Tibial artery (tissue), 4 donors: ENCODE measurements at regions not wholly inside any gene's neighbourhood (a gene's known extent, or its start where the extent isn't known, plus 50 kb on each side); places are given as distances from the start of the nearest gene placed in this dataset.

ENCODE experiments used
- DNase-seq, 2 donors: peaks; one replicate each; pipeline ENCODE4 v3.0.0-alpha.2; 2019
- H3K27ac ChIP-seq, 2 donors: fragments of 200-600 bp; sonication (generic) in 1 of 2; 1 replicate in 1 of 2; 2 replicates in 1 of 2; pipeline ENCODE4 v1.5.1; 2018 to 2019; ENCODE audit warnings: mild to moderate bottlenecking in 1 of 2
- H3K27me3 ChIP-seq, 2 donors: fragments of 200-600 bp; sonication (generic) in 1 of 2; one replicate each; pipeline versions ENCODE4 v1.5.1 to v1.6.0; 2016 to 2019
- H3K36me3 ChIP-seq, 3 donors: fragments of 200-600 bp; sonication (generic) in 2 of 3; one replicate each; pipeline ENCODE4 v1.5.1; 2016 to 2019; ENCODE audit warnings: mild to moderate bottlenecking in 2 of 3
- H3K4me1 ChIP-seq, 4 donors: fragments of 200-600 bp; sonication (generic) in 2 of 4; 1 replicate in 3 of 4; 2 replicates in 1 of 4; pipeline ENCODE4 v1.5.1; 2016 to 2019
- H3K4me3 ChIP-seq, 2 donors: fragments of 200-600 bp; sonication (generic) in 1 of 2; 1 replicate in 1 of 2; 2 replicates in 1 of 2; pipeline ENCODE4 v1.5.1; 2018 to 2019; ENCODE audit warnings: mild to moderate bottlenecking in 2 of 2
- H3K9me3 ChIP-seq, 3 donors: fragments of 200-600 bp; sonication (generic) in 1 of 3; one replicate each; pipeline ENCODE4 v1.5.1; 2016 to 2019
- CTCF ChIP-seq, 2 experiments: fragments of 200-600 bp in 1 of 2; fragments of 450-650 bp in 1 of 2; IDR thresholded peaks; one replicate each; pipeline ENCODE4 v1.5.1; 2017 to 2019; ENCODE audit warnings: antibody characterized with exemption in 2 of 2, mild to moderate bottlenecking in 1 of 2, moderate library complexity in 1 of 2
- intact Hi-C: fragments of 100-400 bp; cut with DNase I; formaldehyde crosslinking; loops from one replicate; pipeline ENCODE4 v1.15.0; 2023; ENCODE audit warnings: low total_unique reads

GRCh38 chr10:36788152-36788551, 337.2 kb upstream of the ANKRD30A start:
- intact Hi-C loops, result no loop called here
- Histone ChIP-seq H3K27me3 (no peaks in the 10 kb centered on the region), H3K4me1 (peaks cover 0 to 17% (median 8%) of the 10 kb centered on the region in 4 donors), H3K36me3 (no peaks in the 10 kb centered on the region), H3K9me3 (no peaks in the 10 kb centered on the region), H3K4me3 (no peak overlapping the region), H3K27ac (no peak overlapping the region)
- no peak for DNase-seq
- no peak for TF ChIP-seq CTCF (IDR thresholded peaks at IDR 0.05)

- no peak for DNase-seq
Measured at GRCh38 chr10:36783400-36783799, 342.0 kb upstream of the ANKRD30A start.

GRCh38 chr10:36781570-36781969, 343.8 kb upstream of the ANKRD30A start:
- DNase-seq, result no peak

More at GRCh38 chr10:36783400-36783799, 342.0 kb upstream of the ANKRD30A start:
- Histone ChIP-seq H3K4me1 (no peaks in the 10 kb centered on the region), H3K9me3 (no peaks in the 10 kb centered on the region), H3K4me3 (no peak overlapping the region), H3K36me3 (no peaks in the 10 kb centered on the region), H3K27ac (no peak overlapping the region), H3K27me3 (no peaks in the 10 kb centered on the region)
- no peak for TF ChIP-seq CTCF (IDR thresholded peaks at IDR 0.05)
- intact Hi-C loops, result no loop called here

GRCh38 chr10:36780158-36780557, 345.2 kb upstream of the ANKRD30A start:
- Histone ChIP-seq H3K4me3 (no peak overlapping the region), H3K9me3 (no peaks in the 10 kb centered on the region), H3K27ac (no peak overlapping the region), H3K36me3 (no peaks in the 10 kb centered on the region), H3K27me3 (no peaks in the 10 kb centered on the region), H3K4me1 (no peaks in the 10 kb centered on the region)
- intact Hi-C loops, result no loop called here
- TF ChIP-seq CTCF (IDR thresholded peaks at IDR 0.05), result no peak
- DNase-seq, result no peak

More at GRCh38 chr10:36781570-36781969, 343.8 kb upstream of the ANKRD30A start:
- Histone ChIP-seq H3K4me3 (no peak overlapping the region), H3K9me3 (no peaks in the 10 kb centered on the region), H3K4me1 (no peaks in the 10 kb centered on the region), H3K36me3 (no peaks in the 10 kb centered on the region), H3K27me3 (no peaks in the 10 kb centered on the region), H3K27ac (no peak overlapping the region)
- no peak for TF ChIP-seq CTCF (IDR thresholded peaks at IDR 0.05)
- intact Hi-C loops, result no loop called here

- no peaks in the 10 kb centered on the region for H3K4me1 ChIP-seq
- peak in 1 of 2 donors; percentile 26 for DNase-seq
- H3K4me3 ChIP-seq, result no peak overlapping the region
- peak; percentile 85 to 88 for TF ChIP-seq CTCF (IDR thresholded peaks at IDR 0.05)
- no peaks in the 10 kb centered on the region for H3K9me3 ChIP-seq
- H3K36me3 ChIP-seq, result no peaks in the 10 kb centered on the region
- intact Hi-C loops, result loop anchor here (2.0 kb wide), 1 partner anchor 1145 kb away; no protein-coding TSS in a partner anchor
- H3K27me3 ChIP-seq, result no peaks in the 10 kb centered on the region
- no peak overlapping the region for H3K27ac ChIP-seq
Measured at GRCh38 chr10:36779238-36779846, 346.1 kb upstream of the ANKRD30A start.
